Endothelial cell of umbilical vein (primary cell): ENCODE measurements at regions not wholly inside any gene's neighbourhood (a gene's known extent, or its start where the extent isn't known, plus 50 kb on each side); places are given as distances from the start of the nearest gene placed in this dataset.

ENCODE experiments used
- EZH2 ChIP-seq: IDR thresholded peaks from 2 replicates; pipeline ENCODE4 v1.6.1; 2012; ENCODE audit warnings: borderline replicate concordance, low read depth, mild to moderate bottlenecking, moderate library complexity, low read length, inconsistent platforms; ENCODE audit not compliant: severe bottlenecking
- FOS ChIP-seq: IDR thresholded peaks from 2 replicates; pipeline ENCODE4 v1.6.1; 2011; ENCODE audit warnings: mild to moderate bottlenecking, low read length, moderate library complexity, borderline replicate concordance; ENCODE audit not compliant: insufficient read depth
- GATA2 ChIP-seq: IDR thresholded peaks from 2 replicates; pipeline ENCODE4 v1.7.0; 2011; ENCODE audit warnings: low read depth, mild to moderate bottlenecking, moderate library complexity, mixed read lengths, low read length; ENCODE audit not compliant: insufficient read length, insufficient read depth
- JUN ChIP-seq: IDR thresholded peaks from 2 replicates; pipeline ENCODE4 v1.6.1; 2011; ENCODE audit warnings: borderline replicate concordance, low read depth; ENCODE audit not compliant: insufficient read length, insufficient read depth
- POLR2A ChIP-seq: IDR thresholded peaks from 2 replicates; pipeline ENCODE4 v1.6.1; 2012; ENCODE audit warnings: low read depth, mild to moderate bottlenecking, control low read depth, low read length
- POLR2AphosphoS5 ChIP-seq: IDR thresholded peaks from 2 replicates; pipeline ENCODE4 v1.6.1; 2012; ENCODE audit warnings: low read depth, mild to moderate bottlenecking, control low read depth, low read length, moderate library complexity; ENCODE audit not compliant: insufficient read depth
- TF ChIP-seq, protein P1 (sequence below), 2 donors: IDR thresholded peaks; 1 replicate in 1 of 2; 2 replicates in 1 of 2; pipeline ENCODE4 v1.5.1; 2011; ENCODE audit warnings: low read length in 2 of 2, mild to moderate bottlenecking in 2 of 2, moderate library complexity in 2 of 2, control low read depth in 1 of 2, inconsistent platforms in 1 of 2, low read depth in 1 of 2; ENCODE audit not compliant: insufficient read depth in 1 of 2; ENCODE audit errors: extremely low read depth in 1 of 2
- TF ChIP-seq, protein P2 (sequence below): IDR thresholded peaks from 2 replicates; pipeline ENCODE4 v1.6.1; 2011; ENCODE audit not compliant: insufficient read depth, insufficient read length

DNA sequence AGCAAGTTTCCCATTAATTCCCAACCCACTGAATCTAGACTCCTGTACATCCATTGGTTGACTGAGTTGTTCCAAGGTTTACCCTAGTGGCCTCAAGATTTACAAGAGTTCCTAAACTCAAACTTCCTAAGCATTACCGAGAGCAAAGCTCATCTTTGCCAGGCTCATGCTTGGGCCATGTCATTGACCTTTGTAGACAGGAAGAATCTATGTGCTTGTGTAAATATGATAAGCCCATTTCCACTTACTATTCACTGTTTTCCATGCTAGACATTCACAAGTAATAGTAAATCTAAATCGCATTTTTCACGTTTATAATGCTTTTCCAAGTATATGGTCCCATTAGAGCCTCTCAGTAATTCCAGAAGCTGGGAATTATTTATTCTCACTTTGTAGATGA is 534.5 kb upstream of the CLINT1 start:
- TF ChIP-seq, protein P1, sequence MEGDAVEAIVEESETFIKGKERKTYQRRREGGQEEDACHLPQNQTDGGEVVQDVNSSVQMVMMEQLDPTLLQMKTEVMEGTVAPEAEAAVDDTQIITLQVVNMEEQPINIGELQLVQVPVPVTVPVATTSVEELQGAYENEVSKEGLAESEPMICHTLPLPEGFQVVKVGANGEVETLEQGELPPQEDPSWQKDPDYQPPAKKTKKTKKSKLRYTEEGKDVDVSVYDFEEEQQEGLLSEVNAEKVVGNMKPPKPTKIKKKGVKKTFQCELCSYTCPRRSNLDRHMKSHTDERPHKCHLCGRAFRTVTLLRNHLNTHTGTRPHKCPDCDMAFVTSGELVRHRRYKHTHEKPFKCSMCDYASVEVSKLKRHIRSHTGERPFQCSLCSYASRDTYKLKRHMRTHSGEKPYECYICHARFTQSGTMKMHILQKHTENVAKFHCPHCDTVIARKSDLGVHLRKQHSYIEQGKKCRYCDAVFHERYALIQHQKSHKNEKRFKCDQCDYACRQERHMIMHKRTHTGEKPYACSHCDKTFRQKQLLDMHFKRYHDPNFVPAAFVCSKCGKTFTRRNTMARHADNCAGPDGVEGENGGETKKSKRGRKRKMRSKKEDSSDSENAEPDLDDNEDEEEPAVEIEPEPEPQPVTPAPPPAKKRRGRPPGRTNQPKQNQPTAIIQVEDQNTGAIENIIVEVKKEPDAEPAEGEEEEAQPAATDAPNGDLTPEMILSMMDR (IDR thresholded peaks at IDR 0.05; ENCODE audit: extremely low read depth in 1 of 2, insufficient read depth in 1 of 2, low read depth in 1 of 2, low read length in 2 of 2): no peak
- TF ChIP-seq POLR2A (no peak), POLR2AphosphoS5 (no peak), GATA2 (peak; percentile 42), EZH2 (no peak), JUN (no peak), FOS (no peak)
- TF ChIP-seq, protein P2, sequence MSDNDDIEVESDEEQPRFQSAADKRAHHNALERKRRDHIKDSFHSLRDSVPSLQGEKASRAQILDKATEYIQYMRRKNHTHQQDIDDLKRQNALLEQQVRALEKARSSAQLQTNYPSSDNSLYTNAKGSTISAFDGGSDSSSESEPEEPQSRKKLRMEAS: no peak
